Spleen (tissue), 7 donors: ENCODE measurements at regions not wholly inside any gene's neighbourhood (a gene's known extent, or its start where the extent isn't known, plus 50 kb on each side); places are given as distances from the start of the nearest gene placed in this dataset.

Experiments
- POLR2A ChIP-seq, 3 donors: fragments of 450-650 bp; IDR thresholded peaks; one replicate each; pipeline ENCODE4 v1.5.1; 2017; ENCODE audit warnings: antibody characterized with exemption in 3 of 3, mild to moderate bottlenecking in 1 of 3
- POLR2AphosphoS5 ChIP-seq, 3 donors: sonication (generic); formaldehyde crosslinking; IDR thresholded peaks; one replicate each; pipeline ENCODE4 v1.5.1; 2017; ENCODE audit warnings: antibody characterized with exemption in 3 of 3
- TF ChIP-seq, protein P1 (sequence below), 11 experiments: fragments of 200-600 bp in 7 of 11; fragments of 450-650 bp in 4 of 11; sonication (generic) in 4 of 11; IDR thresholded peaks in 8 of 11; conservative IDR thresholded peaks in 3 of 11; 1 replicate in 7 of 11; 2 replicates in 4 of 11; pipeline versions ENCODE4 v1.4.0 to v1.8.0; 2016 to 2021; ENCODE audit warnings: antibody characterized with exemption in 11 of 11, inconsistent platforms in 4 of 11, mild to moderate bottlenecking in 1 of 11
- donor health status: DM: no; HTN: no; CAD: no; lungs with moderate emphysema.
- donor health status: DM: no; HTN: no; CAD: no.
- donor health status: DM: no; HTN: no; CAD: no.

DNA sequence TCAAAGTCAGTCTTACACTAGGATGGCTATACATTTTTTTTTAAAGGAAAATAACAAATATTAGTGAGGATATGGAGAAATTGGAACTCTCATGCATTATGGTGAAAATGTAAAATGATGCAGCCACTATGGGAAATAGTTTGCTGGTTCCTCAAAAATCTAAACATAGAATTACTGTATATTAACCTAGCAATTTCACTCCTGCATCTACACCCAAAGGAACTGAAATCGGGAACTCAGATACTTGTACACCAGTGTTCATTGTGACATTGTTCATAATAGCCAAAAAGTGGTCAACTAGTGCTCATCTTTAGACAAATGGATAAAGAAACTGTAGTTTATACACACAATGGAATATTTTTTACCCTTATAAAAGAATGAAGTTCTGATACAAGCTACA, 110.7 kb downstream of the UTRN start:
- TF ChIP-seq, protein P1, sequence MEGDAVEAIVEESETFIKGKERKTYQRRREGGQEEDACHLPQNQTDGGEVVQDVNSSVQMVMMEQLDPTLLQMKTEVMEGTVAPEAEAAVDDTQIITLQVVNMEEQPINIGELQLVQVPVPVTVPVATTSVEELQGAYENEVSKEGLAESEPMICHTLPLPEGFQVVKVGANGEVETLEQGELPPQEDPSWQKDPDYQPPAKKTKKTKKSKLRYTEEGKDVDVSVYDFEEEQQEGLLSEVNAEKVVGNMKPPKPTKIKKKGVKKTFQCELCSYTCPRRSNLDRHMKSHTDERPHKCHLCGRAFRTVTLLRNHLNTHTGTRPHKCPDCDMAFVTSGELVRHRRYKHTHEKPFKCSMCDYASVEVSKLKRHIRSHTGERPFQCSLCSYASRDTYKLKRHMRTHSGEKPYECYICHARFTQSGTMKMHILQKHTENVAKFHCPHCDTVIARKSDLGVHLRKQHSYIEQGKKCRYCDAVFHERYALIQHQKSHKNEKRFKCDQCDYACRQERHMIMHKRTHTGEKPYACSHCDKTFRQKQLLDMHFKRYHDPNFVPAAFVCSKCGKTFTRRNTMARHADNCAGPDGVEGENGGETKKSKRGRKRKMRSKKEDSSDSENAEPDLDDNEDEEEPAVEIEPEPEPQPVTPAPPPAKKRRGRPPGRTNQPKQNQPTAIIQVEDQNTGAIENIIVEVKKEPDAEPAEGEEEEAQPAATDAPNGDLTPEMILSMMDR (IDR thresholded peaks at IDR 0.05 in 8 of 11, conservative IDR thresholded peaks at IDR 0.05 in 3 of 11), result no peak
- TF ChIP-seq POLR2A (IDR thresholded peaks at IDR 0.05) (no peak), POLR2AphosphoS5 (IDR thresholded peaks at IDR 0.05) (no peak)
